Spinal cord (tissue), 9 donors: ENCODE measurements at regions not wholly inside any gene's neighbourhood (a gene's known extent, or its start where the extent isn't known, plus 50 kb on each side); places are given as distances from the start of the nearest gene placed in this dataset.

Source experiments
- DNase-seq, 6 donors: peaks; one replicate each; pipeline versions ENCODE4 v3.0.0 to v3.0.0-alpha.2; 2013 to 2015; ENCODE audit warnings: low spot score in 6 of 6, low read depth in 4 of 6
- H3K27ac ChIP-seq: one replicate; pipeline ENCODE4 v1.5.1; 2013; ENCODE audit warnings: low read depth, low read length, control low read depth
- H3K27me3 ChIP-seq: one replicate; pipeline ENCODE4 v1.6.1; 2013; ENCODE audit warnings: low read length; ENCODE audit not compliant: control insufficient read depth, insufficient read depth
- H3K36me3 ChIP-seq: one replicate; pipeline ENCODE4 v1.6.1; 2013; ENCODE audit warnings: low read length; ENCODE audit not compliant: control insufficient read depth, insufficient read depth
- H3K4me1 ChIP-seq: one replicate; pipeline ENCODE4 v1.6.1; 2013; ENCODE audit warnings: low read length; ENCODE audit not compliant: control insufficient read depth, insufficient read depth
- H3K4me3 ChIP-seq: one replicate; pipeline ENCODE4 v1.5.1; 2013; ENCODE audit warnings: low read depth, low read length, control low read depth
- H3K9me3 ChIP-seq: one replicate; pipeline ENCODE4 v1.6.1; 2013; ENCODE audit warnings: low read length; ENCODE audit not compliant: control insufficient read depth, insufficient read depth
- WGBS: methylation state at CpG from one replicate; pipeline ENCODE4 v1.1.5; 2013; ENCODE audit warnings: missing lambda C conversion rate; ENCODE audit not compliant: insufficient coverage; 5-methylcytosine and 5-hydroxymethylcytosine counted together
- donor health status: healthy.

- WGBS, result 68% methylated on average over 4 of the region's 7 CpGs
- H3K4me3 ChIP-seq, result no peak overlapping the region
- peaks cover 3% of the 10 kb centered on the region for H3K9me3 ChIP-seq
- no peaks in the 10 kb centered on the region for H3K27me3 ChIP-seq
- H3K27ac ChIP-seq, result no peak overlapping the region
- no peak for DNase-seq
- no peaks in the 10 kb centered on the region for H3K4me1 ChIP-seq
- no peaks in the 10 kb centered on the region for H3K36me3 ChIP-seq
Measured at GRCh38 chrX:25337841-25338240, 322.1 kb upstream of the ARX start.

- Histone ChIP-seq H3K4me3 (no peak overlapping the region), H3K36me3 (no peaks in the 10 kb centered on the region), H3K9me3 (no peaks in the 10 kb centered on the region), H3K4me1 (no peaks in the 10 kb centered on the region), H3K27me3 (no peaks in the 10 kb centered on the region), H3K27ac (no peak overlapping the region)
- DNase-seq, result no peak
- no CpG with 5 or more reads among the region's 2 CpGs for WGBS
Measured at GRCh38 chrX:25300994-25301393, 285.2 kb upstream of the ARX start.

- Histone ChIP-seq H3K4me3 (no peak overlapping the region), H3K36me3 (no peaks in the 10 kb centered on the region), H3K4me1 (no peaks in the 10 kb centered on the region), H3K27me3 (no peaks in the 10 kb centered on the region), H3K9me3 (no peaks in the 10 kb centered on the region), H3K27ac (no peak overlapping the region)
- DNase-seq, result no peak
- no CpG with 5 or more reads among the region's 1 CpG for WGBS
Measured at GRCh38 chrX:25296850-25297249, 281.1 kb upstream of the ARX start.

GRCh38 chrX:25295466-25295865 lies 279.7 kb upstream of the ARX start:
- peak in 2 of 6 donors; percentile 12 to 24 for DNase-seq
- H3K4me3 ChIP-seq, result no peak overlapping the region

GRCh38 chrX:25290132-25290531 lies 274.4 kb upstream of the ARX start:
- Histone ChIP-seq H3K4me1 (no peaks in the 10 kb centered on the region), H3K27me3 (no peaks in the 10 kb centered on the region), H3K27ac (no peak overlapping the region), H3K9me3 (no peaks in the 10 kb centered on the region), H3K36me3 (no peaks in the 10 kb centered on the region), H3K4me3 (no peak overlapping the region)
- DNase-seq, result no peak
- WGBS, result no CpG with 5 or more reads among the region's 1 CpG

More at GRCh38 chrX:25295466-25295865, 279.7 kb upstream of the ARX start:
- H3K27ac ChIP-seq, result no peak overlapping the region
- no peaks in the 10 kb centered on the region for H3K4me1 ChIP-seq
- no CpG with 5 or more reads among the region's 4 CpGs for WGBS
- no peaks in the 10 kb centered on the region for H3K9me3 ChIP-seq
- no peaks in the 10 kb centered on the region for H3K36me3 ChIP-seq
- H3K27me3 ChIP-seq, result no peaks in the 10 kb centered on the region

- Histone ChIP-seq H3K36me3 (no peaks in the 10 kb centered on the region), H3K4me3 (no peak overlapping the region), H3K9me3 (no peaks in the 10 kb centered on the region), H3K27me3 (no peaks in the 10 kb centered on the region), H3K27ac (no peak overlapping the region), H3K4me1 (no peaks in the 10 kb centered on the region)
- DNase-seq, result no peak
- no CpG with 5 or more reads among the region's 1 CpG for WGBS
Measured at GRCh38 chrX:25288676-25289075, 272.9 kb upstream of the ARX start.

GRCh38 chrX:25287521-25287920 lies 271.8 kb upstream of the ARX start:
- Histone ChIP-seq H3K4me1 (no peaks in the 10 kb centered on the region), H3K4me3 (no peak overlapping the region), H3K36me3 (no peaks in the 10 kb centered on the region), H3K9me3 (no peaks in the 10 kb centered on the region), H3K27ac (no peak overlapping the region), H3K27me3 (no peaks in the 10 kb centered on the region)
- DNase-seq, result no peak
- WGBS, result no CpG with 5 or more reads among the region's 1 CpG

- no peaks in the 10 kb centered on the region for H3K4me1 ChIP-seq
- no peaks in the 10 kb centered on the region for H3K9me3 ChIP-seq
- H3K27ac ChIP-seq, result no peak overlapping the region
- DNase-seq, result no peak
- WGBS, result 56% methylated on average over 1 of the region's 4 CpGs
- no peaks in the 10 kb centered on the region for H3K36me3 ChIP-seq
- H3K4me3 ChIP-seq, result no peak overlapping the region
- no peaks in the 10 kb centered on the region for H3K27me3 ChIP-seq
Measured at GRCh38 chrX:25285598-25285997, 269.8 kb upstream of the ARX start.

GRCh38 chrX:25279510-25279909 lies 263.7 kb upstream of the ARX start:
- peak in 1 of 6 donors; percentile 1 for DNase-seq
- no CpG with 5 or more reads among the region's 1 CpG for WGBS
- H3K9me3 ChIP-seq, result no peaks in the 10 kb centered on the region
- H3K27me3 ChIP-seq, result no peaks in the 10 kb centered on the region
- H3K4me3 ChIP-seq, result no peak overlapping the region
- H3K4me1 ChIP-seq, result no peaks in the 10 kb centered on the region
- no peak overlapping the region for H3K27ac ChIP-seq
- H3K36me3 ChIP-seq, result no peaks in the 10 kb centered on the region

- Histone ChIP-seq H3K27ac (no peak overlapping the region), H3K27me3 (no peaks in the 10 kb centered on the region)
- DNase-seq, result no peak
Measured at GRCh38 chrX:25278341-25278740, 262.6 kb upstream of the ARX start.

More at GRCh38 chrX:25278341-25278740, 262.6 kb upstream of the ARX start:
- Histone ChIP-seq H3K4me3 (no peak overlapping the region), H3K4me1 (no peaks in the 10 kb centered on the region), H3K9me3 (no peaks in the 10 kb centered on the region), H3K36me3 (no peaks in the 10 kb centered on the region)
